B cell (primary cell): ENCODE measurements at regions not wholly inside any gene's neighbourhood (a gene's known extent, or its start where the extent isn't known, plus 50 kb on each side); places are given as distances from the start of the nearest gene placed in this dataset.

ENCODE experiments used
- ATAC-seq: fragments of 200-7000 bp; cut with Tn5 transposase; one replicate; pipeline ENCODE4 v1.10.0; 2021; ENCODE audit warnings: low read depth, mild to moderate bottlenecking, moderate number of reproducible peaks, moderate library complexity
- CTCF ChIA-PET: fragments of 350-600 bp; sonication (Branson Sonifier 250); formaldehyde crosslinking; loops from one replicate; lab custom pipeline; 2021; ENCODE audit warnings: antibody characterized with exemption, inconsistent platforms; lab: Charles Lee
- POLR2A ChIA-PET: fragments of 350-600 bp; sonication (Branson Sonifier 250); formaldehyde crosslinking; loops from one replicate; lab custom pipeline; 2021; ENCODE audit warnings: antibody characterized with exemption; lab: Charles Lee
- DNase-seq: peaks from one replicate; pipeline ENCODE4 v3.0.0; 2013
- H2AFZ ChIP-seq: 2 replicates; pipeline ENCODE4 v1.6.1; 2012; ENCODE audit warnings: mild to moderate bottlenecking, low read depth, low read length; ENCODE audit not compliant: insufficient read depth, poor library complexity, severe bottlenecking
- H3K27ac ChIP-seq, 2 donors: 1 replicate in 1 of 2; 2 replicates in 1 of 2; pipeline ENCODE4 v1.5.1; 2012 to 2013; ENCODE audit warnings: low read length in 2 of 2, mild to moderate bottlenecking in 2 of 2, moderate library complexity in 1 of 2
- H3K27me3 ChIP-seq, 4 experiments: fragments of 200-600 bp in 1 of 4; sonication (generic) in 1 of 4; replicated peaks in 1 of 4; 1 replicate in 2 of 4; 2 replicates in 2 of 4; pipeline versions ENCODE4 v1.6.1 to v1.7.0; 2013 to 2016; ENCODE audit warnings: low read length in 3 of 4, mild to moderate bottlenecking in 2 of 4, mixed read lengths in 1 of 4, moderate library complexity in 1 of 4; ENCODE audit not compliant: insufficient read depth in 4 of 4, control insufficient read depth in 3 of 4; ENCODE audit errors: control extremely low read depth in 1 of 4
- H3K36me3 ChIP-seq, 2 experiments: replicated peaks in 1 of 2; 1 replicate in 1 of 2; 2 replicates in 1 of 2; pipeline versions ENCODE4 v1.6.1 to v1.7.1; 2013; ENCODE audit warnings: low read length in 1 of 2; ENCODE audit not compliant: insufficient read depth in 2 of 2, control insufficient read depth in 1 of 2; ENCODE audit errors: control extremely low read depth in 1 of 2, extremely low read depth in 1 of 2
- H3K4me1 ChIP-seq, 2 donors: fragments of 200-600 bp in 1 of 2; sonication (generic) in 1 of 2; 1 replicate in 1 of 2; 2 replicates in 1 of 2; pipeline versions ENCODE4 v1.5.1 to v1.6.1; 2013 to 2017; ENCODE audit warnings: low read length in 2 of 2; ENCODE audit not compliant: control insufficient read depth in 2 of 2, insufficient read depth in 2 of 2
- H3K4me2 ChIP-seq: replicated peaks from 2 replicates; pipeline ENCODE3; 2012; ENCODE audit warnings: mild to moderate bottlenecking, low read depth, low read length; ENCODE audit not compliant: poor library complexity, severe bottlenecking
- H3K4me3 ChIP-seq, 5 experiments: fragments of 200-600 bp in 1 of 5; sonication (generic) in 1 of 5; 1 replicate in 3 of 5; 2 replicates in 2 of 5; pipeline versions ENCODE4 v1.5.1 to v1.7.0; 2011 to 2016; ENCODE audit warnings: low read length in 4 of 5, mild to moderate bottlenecking in 4 of 5, low read depth in 2 of 5, control low read depth in 1 of 5, moderate library complexity in 1 of 5; ENCODE audit not compliant: insufficient read depth in 1 of 5; ENCODE audit errors: control extremely low read depth in 1 of 5, extremely low read depth in 1 of 5
- H3K79me2 ChIP-seq: fragments of 200-600 bp; sonication (generic); one replicate; pipeline ENCODE4 v1.6.0; 2016; ENCODE audit warnings: low read length; ENCODE audit not compliant: control insufficient read depth, insufficient read depth
- H3K9ac ChIP-seq: fragments of 200-600 bp; sonication (generic); 2 replicates; pipeline ENCODE4 v1.6.1; 2017; ENCODE audit warnings: mild to moderate bottlenecking, low read length, moderate library complexity
- H3K9me3 ChIP-seq, 3 donors: one replicate each; pipeline versions ENCODE4 v1.6.1 to v1.7.1; 2013; ENCODE audit warnings: low read length in 2 of 3; ENCODE audit not compliant: control insufficient read depth in 2 of 3, insufficient read depth in 1 of 3; ENCODE audit errors: control extremely low read depth in 1 of 3
- H4K20me1 ChIP-seq: 2 replicates; pipeline ENCODE4 v1.6.0; 2012; ENCODE audit warnings: mild to moderate bottlenecking, low read length; ENCODE audit not compliant: insufficient read depth, control insufficient read depth, poor library complexity, severe bottlenecking
- H3K27ac Mint-ChIP-seq: one replicate; pipeline ENCODE4 v1.8.0; 2021; ENCODE audit warnings: mixed read lengths
- H3K27me3 Mint-ChIP-seq: one replicate; pipeline ENCODE4 v1.8.0; 2021; ENCODE audit warnings: mixed read lengths
- H3K4me1 Mint-ChIP-seq: one replicate; pipeline ENCODE4 v1.8.0; 2021; ENCODE audit warnings: mixed read lengths
- H3K4me3 Mint-ChIP-seq: one replicate; pipeline ENCODE4 v1.8.0; 2021; ENCODE audit warnings: mixed read lengths
- H3K9me3 Mint-ChIP-seq: one replicate; pipeline ENCODE4 v1.8.0; 2022; ENCODE audit warnings: mixed read lengths; ENCODE audit not compliant: insufficient read depth
- EZH2 ChIP-seq: IDR thresholded peaks from 2 replicates; pipeline ENCODE4 v1.6.1; 2012; ENCODE audit warnings: borderline replicate concordance, low read depth, mild to moderate bottlenecking, moderate library complexity, low read length; ENCODE audit not compliant: insufficient read depth, poor library complexity, severe bottlenecking
- WGBS: methylation state at CpG from one replicate; pipeline ENCODE4 v1.1.5; 2013; ENCODE audit warnings: missing lambda C conversion rate; ENCODE audit not compliant: insufficient coverage; 5-methylcytosine and 5-hydroxymethylcytosine counted together
- intact Hi-C: fragments of 100-400 bp; cut with micrococcal nuclease; formaldehyde crosslinking; loops from one replicate; pipeline ENCODE4 v1.10.0; 2022
- TF ChIP-seq, protein P1 (sequence below): fragments of 200-600 bp; IDR thresholded peaks from one replicate; pipeline ENCODE4 v1.8.0; 2022; ENCODE audit warnings: antibody characterized with exemption, mild to moderate bottlenecking

GRCh38 chr2:7516484-7517063, 599.4 kb downstream of the RNF144A start:
- Histone ChIP-seq H3K36me3 (no peaks in the 10 kb centered on the region), H3K9me3 (no peaks in the 10 kb centered on the region), H3K4me2 (no peak overlapping the region), H2AFZ (no peak overlapping the region), H3K9ac (no peak overlapping the region), H3K79me2 (no peaks in the 10 kb centered on the region), H3K27me3 (no peaks in the 10 kb centered on the region), H4K20me1 (no peaks in the 10 kb centered on the region), H3K27ac (no peak overlapping the region), H3K4me3 (no peak overlapping the region), H3K4me1 (no peaks in the 10 kb centered on the region)
- ChIA-PET CTCF (no interaction called here), POLR2A (no interaction called here)
- Mint-ChIP-seq H3K4me3 (no peak overlapping the region), H3K4me1 (no peaks in the 10 kb centered on the region), H3K9me3 (no peaks in the 10 kb centered on the region), H3K27me3 (peaks cover 4% of the 10 kb centered on the region), H3K27ac (no peak overlapping the region)
- intact Hi-C loops = no loop called here
- TF ChIP-seq, protein P1, sequence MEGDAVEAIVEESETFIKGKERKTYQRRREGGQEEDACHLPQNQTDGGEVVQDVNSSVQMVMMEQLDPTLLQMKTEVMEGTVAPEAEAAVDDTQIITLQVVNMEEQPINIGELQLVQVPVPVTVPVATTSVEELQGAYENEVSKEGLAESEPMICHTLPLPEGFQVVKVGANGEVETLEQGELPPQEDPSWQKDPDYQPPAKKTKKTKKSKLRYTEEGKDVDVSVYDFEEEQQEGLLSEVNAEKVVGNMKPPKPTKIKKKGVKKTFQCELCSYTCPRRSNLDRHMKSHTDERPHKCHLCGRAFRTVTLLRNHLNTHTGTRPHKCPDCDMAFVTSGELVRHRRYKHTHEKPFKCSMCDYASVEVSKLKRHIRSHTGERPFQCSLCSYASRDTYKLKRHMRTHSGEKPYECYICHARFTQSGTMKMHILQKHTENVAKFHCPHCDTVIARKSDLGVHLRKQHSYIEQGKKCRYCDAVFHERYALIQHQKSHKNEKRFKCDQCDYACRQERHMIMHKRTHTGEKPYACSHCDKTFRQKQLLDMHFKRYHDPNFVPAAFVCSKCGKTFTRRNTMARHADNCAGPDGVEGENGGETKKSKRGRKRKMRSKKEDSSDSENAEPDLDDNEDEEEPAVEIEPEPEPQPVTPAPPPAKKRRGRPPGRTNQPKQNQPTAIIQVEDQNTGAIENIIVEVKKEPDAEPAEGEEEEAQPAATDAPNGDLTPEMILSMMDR = no peak
- no peak for TF ChIP-seq EZH2
- no CpG with 5 or more reads among the region's 2 CpGs for WGBS
- ATAC-seq = no peak
- DNase-seq = no peak

DNA sequence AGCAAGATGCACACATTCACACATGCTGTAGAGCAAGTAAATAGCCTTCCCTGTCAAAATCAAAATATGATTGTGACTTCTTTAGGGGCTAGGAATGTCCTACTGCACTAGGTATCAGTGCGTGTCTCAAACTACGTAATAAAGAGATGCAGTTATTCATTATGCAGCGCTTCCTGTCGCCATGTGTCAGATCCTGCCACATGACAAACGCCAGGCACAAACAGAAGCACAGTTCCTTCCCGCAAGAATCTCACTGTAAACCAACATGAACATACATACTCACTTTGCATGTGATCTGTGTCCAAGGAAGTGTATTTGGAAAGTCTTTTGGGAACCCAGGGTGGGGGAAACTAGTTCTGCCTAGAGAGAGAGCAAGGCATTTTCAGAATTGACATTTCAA, 599.9 kb downstream of the RNF144A start:
- 96% methylated on average over 4 of the region's 6 CpGs for WGBS
- ATAC-seq = no peak
- Mint-ChIP-seq H3K4me3 (no peak overlapping the region), H3K27ac (no peak overlapping the region), H3K27me3 (peaks cover 4% of the 10 kb centered on the region), H3K9me3 (no peaks in the 10 kb centered on the region), H3K4me1 (no peaks in the 10 kb centered on the region)
- Histone ChIP-seq H3K4me1 (no peaks in the 10 kb centered on the region), H2AFZ (no peak overlapping the region), H3K27me3 (no peaks in the 10 kb centered on the region), H3K36me3 (no peaks in the 10 kb centered on the region), H4K20me1 (no peaks in the 10 kb centered on the region), H3K4me2 (no peak overlapping the region), H3K9me3 (no peaks in the 10 kb centered on the region), H3K4me3 (no peak overlapping the region), H3K9ac (no peak overlapping the region), H3K79me2 (no peaks in the 10 kb centered on the region), H3K27ac (no peak overlapping the region)
- DNase-seq = no peak
- TF ChIP-seq, protein P1 = no peak
- TF ChIP-seq EZH2 = no peak
- ChIA-PET CTCF (no interaction called here), POLR2A (no interaction called here)
- intact Hi-C loops = no loop called here
